Neuronal stem cell (in vitro differentiated cells): ENCODE measurements at regions not wholly inside any gene's neighbourhood (a gene's known extent, or its start where the extent isn't known, plus 50 kb on each side); places are given as distances from the start of the nearest gene placed in this dataset.
A peak's percentile ranks its signal among the peaks of the same experiment; 100 is the strongest.

Experiments used
- DNase-seq: peaks from one replicate; pipeline ENCODE4 v3.0.0-alpha.2; 2013; ENCODE audit warnings: low spot score
- H2AFZ ChIP-seq: one replicate; pipeline ENCODE4 v1.6.1; 2013; ENCODE audit warnings: mild to moderate bottlenecking, low read length, inconsistent platforms
- H2AK5ac ChIP-seq: 2 replicates; pipeline ENCODE4 v1.6.1; 2013; ENCODE audit warnings: low read depth, mild to moderate bottlenecking, inconsistent platforms, low read length, moderate library complexity, mixed read lengths
- H2BK120ac ChIP-seq: 2 replicates; pipeline ENCODE4 v1.6.1; 2013; ENCODE audit warnings: low read depth, mild to moderate bottlenecking, inconsistent platforms, low read length, moderate library complexity, mixed read lengths
- H2BK12ac ChIP-seq: one replicate; pipeline ENCODE4 v1.6.1; 2013; ENCODE audit warnings: low read length, inconsistent platforms
- H2BK15ac ChIP-seq: 2 replicates; pipeline ENCODE4 v1.6.1; 2013; ENCODE audit warnings: mild to moderate bottlenecking, low read length, inconsistent platforms, mixed read lengths
- H2BK5ac ChIP-seq: one replicate; pipeline ENCODE4 v1.6.1; 2013; ENCODE audit warnings: inconsistent platforms, mild to moderate bottlenecking, low read length, moderate library complexity
- H3K14ac ChIP-seq: one replicate; pipeline ENCODE4 v1.6.1; 2013; ENCODE audit warnings: low read length, inconsistent platforms
- H3K18ac ChIP-seq: 2 replicates; pipeline ENCODE4 v1.6.1; 2013; ENCODE audit warnings: low read length, inconsistent platforms
- H3K23ac ChIP-seq: 2 replicates; pipeline ENCODE4 v1.6.1; 2013; ENCODE audit warnings: low read depth, mild to moderate bottlenecking, mixed read lengths, low read length, inconsistent platforms; ENCODE audit not compliant: poor library complexity
- H3K27ac ChIP-seq: replicated peaks from 3 replicates; pipeline ENCODE4 v1.5.1; 2013; ENCODE audit warnings: low read length, inconsistent platforms
- H3K27me3 ChIP-seq, 3 experiments: 2 replicates each; pipeline ENCODE4 v1.6.1; 2013; ENCODE audit warnings: low read length in 3 of 3, mild to moderate bottlenecking in 2 of 3, inconsistent platforms in 1 of 3, low read depth in 1 of 3, mixed read lengths in 1 of 3, moderate library complexity in 1 of 3; ENCODE audit not compliant: control insufficient read depth in 3 of 3, insufficient read depth in 3 of 3
- H3K36me3 ChIP-seq, 2 donors: replicated peaks in 1 of 2; 2 replicates each; pipeline ENCODE4 v1.6.1; 2013; ENCODE audit warnings: low read length in 2 of 2; ENCODE audit not compliant: control insufficient read depth in 2 of 2, insufficient read depth in 2 of 2
- H3K4ac ChIP-seq: 2 replicates; pipeline ENCODE4 v1.6.1; 2013; ENCODE audit warnings: inconsistent platforms, mild to moderate bottlenecking, low read length, moderate library complexity
- H3K4me1 ChIP-seq, 2 donors: 1 replicate in 1 of 2; 2 replicates in 1 of 2; pipeline ENCODE4 v1.6.1; 2013; ENCODE audit warnings: low read length in 2 of 2, low read depth in 1 of 2; ENCODE audit not compliant: control insufficient read depth in 2 of 2, insufficient read depth in 1 of 2
- H3K4me2 ChIP-seq: one replicate; pipeline ENCODE4 v1.6.1; 2013; ENCODE audit warnings: mild to moderate bottlenecking, low read length, inconsistent platforms; ENCODE audit not compliant: insufficient read depth, poor library complexity, severe bottlenecking
- H3K4me3 ChIP-seq, 2 donors: 2 replicates each; pipeline ENCODE4 v1.5.1; 2013; ENCODE audit warnings: low read length in 2 of 2, mild to moderate bottlenecking in 2 of 2, inconsistent platforms in 1 of 2, moderate library complexity in 1 of 2
- H3K79me1 ChIP-seq: one replicate; pipeline ENCODE4 v1.6.1; 2013; ENCODE audit warnings: low read depth, mild to moderate bottlenecking, inconsistent platforms, low read length, moderate library complexity
- H3K9ac ChIP-seq: one replicate; pipeline ENCODE4 v1.6.1; 2013; ENCODE audit warnings: mild to moderate bottlenecking, low read depth, low read length, inconsistent platforms; ENCODE audit not compliant: poor library complexity
- H3K9me3 ChIP-seq, 2 donors: replicated peaks in 1 of 2; 2 replicates each; pipeline versions ENCODE3 to v1.6.1; 2013; ENCODE audit warnings: low read length in 2 of 2, mild to moderate bottlenecking in 2 of 2, inconsistent platforms in 1 of 2, low read depth in 1 of 2, mixed read lengths in 1 of 2, moderate library complexity in 1 of 2; ENCODE audit not compliant: control insufficient read depth in 2 of 2, insufficient read depth in 1 of 2
- H4K8ac ChIP-seq: one replicate; pipeline ENCODE4 v1.6.1; 2013; ENCODE audit warnings: low read depth, mild to moderate bottlenecking, inconsistent platforms, low read length, moderate library complexity
- H4K91ac ChIP-seq: one replicate; pipeline ENCODE4 v1.6.1; 2013; ENCODE audit warnings: low read length, low read depth, mild to moderate bottlenecking, inconsistent platforms; ENCODE audit not compliant: poor library complexity
- WGBS, 2 donors: extraction: QIAGEN DNeasy Blood & Tissue Kit; methylation state at CpG; one replicate each; pipeline ENCODE4 v1.1.7; 2013; ENCODE audit warnings: missing lambda C conversion rate in 2 of 2, mixed read lengths in 1 of 2; ENCODE audit not compliant: insufficient read length in 2 of 2, insufficient replicate concordance in 1 of 2; ENCODE audit errors: extremely low coverage in 2 of 2; 5-methylcytosine and 5-hydroxymethylcytosine counted together

DNA sequence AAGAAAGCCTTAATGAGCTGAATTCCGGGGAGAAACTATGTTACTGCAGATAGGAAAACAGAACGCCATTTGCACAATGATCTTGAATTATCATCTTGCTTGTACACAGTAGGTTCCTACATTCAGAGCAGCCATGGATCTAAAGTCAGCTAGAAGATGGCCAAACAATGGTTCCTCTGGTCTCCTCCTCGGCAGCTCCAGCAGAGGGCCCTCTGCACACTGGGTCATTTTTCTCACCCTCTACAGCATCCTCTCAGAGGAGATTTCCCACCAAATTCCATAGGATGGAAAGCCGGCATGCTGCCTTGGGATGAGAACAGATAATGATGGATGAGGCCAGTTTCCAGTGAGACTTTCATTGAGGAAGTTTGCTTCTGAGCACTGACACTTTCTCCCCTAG, 308.5 kb upstream of the NFE2L3 start:
- Histone ChIP-seq H3K79me1 (no peaks in the 10 kb centered on the region), H3K36me3 (no peaks in the 10 kb centered on the region), H2BK120ac (no peak overlapping the region), H3K9me3 (peaks cover 0 to 3% of the 10 kb centered on the region in 2 donors), H2AFZ (no peak overlapping the region), H3K27ac (no peak overlapping the region), H3K14ac (no peak overlapping the region), H2BK15ac (no peak overlapping the region), H3K4me1 (peaks cover 6 to 13% of the 10 kb centered on the region in 2 donors), H2BK5ac (no peak overlapping the region), H3K18ac (no peak overlapping the region), H2AK5ac (no peak overlapping the region), H4K8ac (no peak overlapping the region), H3K4me3 (no peak overlapping the region), H2BK12ac (no peak overlapping the region), H3K4me2 (no peak overlapping the region), H3K23ac (no peak overlapping the region), H3K27me3 (no peaks in the 10 kb centered on the region), H4K91ac (no peak overlapping the region), H3K4ac (no peak overlapping the region), H3K9ac (no peak overlapping the region)
- DNase-seq: no peak
- WGBS, 2 donors: no CpG with 5 or more reads among the region's 4 CpGs

DNA sequence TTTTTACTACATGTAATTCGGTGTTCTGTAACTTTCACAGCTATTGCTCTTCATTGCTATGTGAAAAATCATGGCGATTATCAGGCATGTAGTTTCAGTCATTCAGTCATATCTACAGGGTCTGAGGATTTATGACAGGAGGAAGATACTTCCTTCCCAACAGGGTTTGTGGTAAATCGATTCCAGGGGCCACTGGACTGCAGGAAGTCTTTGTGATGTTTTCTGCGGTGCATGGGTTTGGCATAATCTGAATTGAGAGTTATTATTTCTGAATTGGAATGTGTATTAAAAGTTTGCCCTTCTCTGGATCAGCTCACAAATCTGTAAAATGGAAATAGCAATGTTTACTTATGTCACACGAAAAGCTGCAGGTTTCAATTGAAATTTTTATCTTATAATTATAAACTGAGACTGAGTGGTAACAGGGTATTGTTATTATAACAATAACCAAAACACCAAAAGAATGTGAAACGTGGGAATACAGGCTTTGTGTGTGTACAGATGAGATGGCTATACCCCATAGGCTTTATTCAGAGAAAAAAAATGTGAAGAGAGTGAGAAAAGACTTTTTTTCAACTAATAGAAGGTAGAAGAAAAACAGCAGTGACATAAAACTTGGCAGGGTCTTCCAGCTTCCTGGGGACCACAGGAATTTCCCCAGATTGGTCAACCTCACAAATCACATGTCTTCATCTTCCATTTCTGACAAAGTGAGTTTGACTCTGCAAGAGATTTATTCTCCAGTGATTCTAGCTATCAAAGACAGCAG, 307.7 kb upstream of the NFE2L3 start:
- no CpG with 5 or more reads among the region's 6 CpGs for whole genome bisulfite sequencing, 2 donors
- Histone ChIP-seq H3K79me1 (no peaks in the 10 kb centered on the region), H4K91ac (no peak overlapping the region), H4K8ac (no peak overlapping the region), H3K4me1 (peaks cover 6 to 15% of the 10 kb centered on the region in 2 donors), H3K14ac (no peak overlapping the region), H2AK5ac (no peak overlapping the region), H3K27me3 (no peaks in the 10 kb centered on the region), H2BK120ac (no peak overlapping the region), H3K4ac (no peak overlapping the region), H3K9ac (no peak overlapping the region), H2BK12ac (no peak overlapping the region), H3K36me3 (no peaks in the 10 kb centered on the region), H3K4me3 (no peak overlapping the region), H3K27ac (no peak overlapping the region), H3K4me2 (no peak overlapping the region), H2AFZ (no peak overlapping the region), H2BK5ac (no peak overlapping the region), H3K18ac (no peak overlapping the region), H3K9me3 (peaks cover 0 to under 1% of the 10 kb centered on the region in 2 donors), H2BK15ac (no peak overlapping the region), H3K23ac (no peak overlapping the region)
- no peak for DNase-seq

DNA sequence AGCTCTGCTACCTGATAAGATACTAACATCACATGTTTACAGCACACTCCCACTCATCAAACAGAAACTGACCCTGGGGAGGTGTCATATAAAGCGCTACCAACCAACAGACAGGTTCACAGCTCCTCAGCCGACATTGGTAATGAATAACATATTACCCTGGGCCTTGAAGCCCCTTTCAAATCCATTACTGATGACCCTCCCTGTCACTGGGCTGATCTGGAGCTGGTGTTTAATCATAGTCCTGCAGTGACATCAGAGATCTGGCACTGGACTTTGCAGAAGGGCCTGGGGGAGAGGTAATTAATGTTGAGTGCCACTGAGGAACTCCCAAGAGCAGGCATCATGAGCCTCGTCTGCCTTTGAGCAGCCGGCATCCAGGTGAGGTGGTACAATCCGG, 306.5 kb upstream of the NFE2L3 start:
- Histone ChIP-seq H3K4me1 (peaks cover 7 to 22% of the 10 kb centered on the region in 2 donors), H3K36me3 (no peaks in the 10 kb centered on the region), H3K27ac (no peak overlapping the region), H3K9ac (no peak overlapping the region), H2AK5ac (no peak overlapping the region), H2BK12ac (no peak overlapping the region), H3K79me1 (no peaks in the 10 kb centered on the region), H2BK5ac (no peak overlapping the region), H2AFZ (no peak overlapping the region), H2BK120ac (no peak overlapping the region), H4K8ac (no peak overlapping the region), H3K4me2 (no peak overlapping the region), H3K27me3 (no peaks in the 10 kb centered on the region), H3K4ac (no peak overlapping the region), H3K23ac (no peak overlapping the region), H4K91ac (no peak overlapping the region), H3K4me3 (no peak overlapping the region), H3K18ac (peak overlapping the region; percentile 28), H2BK15ac (no peak overlapping the region), H3K14ac (no peak overlapping the region), H3K9me3 (no peaks in the 10 kb centered on the region)
- WGBS, 2 donors: no CpG with 5 or more reads among the region's 5 CpGs
- DNase-seq: no peak

DNA sequence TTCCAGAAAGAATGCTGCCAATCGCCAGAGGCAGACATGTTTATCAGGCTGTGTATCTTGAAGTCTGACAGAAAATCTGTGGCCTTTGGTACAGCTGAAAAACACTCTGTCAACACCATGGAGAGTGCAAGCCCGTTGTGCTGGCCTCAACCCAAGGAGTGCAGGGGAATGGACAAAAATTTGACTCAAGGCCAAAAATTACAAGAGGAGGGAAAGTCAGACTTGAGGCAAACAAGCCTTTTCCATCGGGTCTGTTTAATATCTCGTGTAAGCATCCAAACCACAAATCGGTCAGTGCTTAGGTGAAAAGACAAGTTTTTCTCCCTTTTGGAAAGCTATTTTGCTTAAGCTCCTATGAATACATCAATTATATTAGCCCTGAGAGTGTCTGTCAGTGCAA, 305.3 kb upstream of the NFE2L3 start:
- Histone ChIP-seq H3K27ac (no peak overlapping the region), H3K4ac (no peak overlapping the region), H4K8ac (no peak overlapping the region), H3K9ac (no peak overlapping the region), H2BK5ac (no peak overlapping the region), H2BK120ac (no peak overlapping the region), H3K4me3 (no peak overlapping the region), H2AFZ (no peak overlapping the region), H2BK12ac (no peak overlapping the region), H3K36me3 (no peaks in the 10 kb centered on the region), H3K79me1 (no peaks in the 10 kb centered on the region), H4K91ac (no peak overlapping the region), H3K27me3 (no peaks in the 10 kb centered on the region), H2BK15ac (no peak overlapping the region), H3K23ac (no peak overlapping the region), H3K14ac (no peak overlapping the region), H3K4me1 (peaks cover 11 to 22% of the 10 kb centered on the region in 2 donors), H3K18ac (no peak overlapping the region), H3K4me2 (no peak overlapping the region), H3K9me3 (no peaks in the 10 kb centered on the region), H2AK5ac (no peak overlapping the region)
- DNase-seq: no peak
- no CpG with 5 or more reads among the region's 5 CpGs for WGBS, 2 donors
